ENCODE measurements at regions not wholly inside any gene's neighbourhood (a gene's known extent, or its start where the extent isn't known, plus 50 kb on each side); places are given as distances from the start of the nearest gene placed in this dataset.

DNA sequence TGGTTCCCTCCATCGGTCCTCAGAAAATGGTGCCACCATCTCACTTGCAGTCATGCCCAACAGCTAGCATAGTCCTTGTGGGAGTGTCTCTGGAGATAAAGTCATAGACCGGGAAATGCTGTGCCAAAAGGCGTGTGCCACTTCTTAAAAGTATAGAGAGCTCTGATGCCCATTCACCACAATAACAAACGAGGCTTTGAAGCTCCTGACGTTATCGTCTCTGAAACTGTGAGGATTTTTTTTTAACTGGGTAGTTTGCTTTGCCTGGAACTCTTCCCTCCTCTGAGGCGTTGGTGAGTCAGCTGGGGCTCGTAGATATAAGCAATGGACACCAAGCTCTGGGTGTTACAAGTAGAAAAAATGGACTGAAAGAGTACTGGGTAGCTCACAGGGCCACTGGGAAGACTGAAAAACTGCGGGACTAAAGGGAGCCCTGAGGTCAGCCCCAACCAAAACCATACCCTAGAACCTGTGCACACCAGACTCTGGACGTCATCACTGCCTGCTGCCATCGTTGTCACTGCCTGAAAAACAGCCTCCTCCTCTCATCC, 89.4 kb upstream of the TRIM2 start:
- H3K27ac Mint-ChIP-seq = no peak overlapping the region
- no peaks in the 10 kb centered on the region for H3K9me3 Mint-ChIP-seq
- ATAC-seq (ENCODE audit: low read depth) (no peak), DNase-seq (no peak)
- TF ChIP-seq, protein P1, sequence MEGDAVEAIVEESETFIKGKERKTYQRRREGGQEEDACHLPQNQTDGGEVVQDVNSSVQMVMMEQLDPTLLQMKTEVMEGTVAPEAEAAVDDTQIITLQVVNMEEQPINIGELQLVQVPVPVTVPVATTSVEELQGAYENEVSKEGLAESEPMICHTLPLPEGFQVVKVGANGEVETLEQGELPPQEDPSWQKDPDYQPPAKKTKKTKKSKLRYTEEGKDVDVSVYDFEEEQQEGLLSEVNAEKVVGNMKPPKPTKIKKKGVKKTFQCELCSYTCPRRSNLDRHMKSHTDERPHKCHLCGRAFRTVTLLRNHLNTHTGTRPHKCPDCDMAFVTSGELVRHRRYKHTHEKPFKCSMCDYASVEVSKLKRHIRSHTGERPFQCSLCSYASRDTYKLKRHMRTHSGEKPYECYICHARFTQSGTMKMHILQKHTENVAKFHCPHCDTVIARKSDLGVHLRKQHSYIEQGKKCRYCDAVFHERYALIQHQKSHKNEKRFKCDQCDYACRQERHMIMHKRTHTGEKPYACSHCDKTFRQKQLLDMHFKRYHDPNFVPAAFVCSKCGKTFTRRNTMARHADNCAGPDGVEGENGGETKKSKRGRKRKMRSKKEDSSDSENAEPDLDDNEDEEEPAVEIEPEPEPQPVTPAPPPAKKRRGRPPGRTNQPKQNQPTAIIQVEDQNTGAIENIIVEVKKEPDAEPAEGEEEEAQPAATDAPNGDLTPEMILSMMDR (IDR thresholded peaks at IDR 0.05) = no peak
- POLR2A ChIA-PET = no interaction called here
- intact Hi-C loops (cut with micrococcal nuclease) = loop anchor here (2.0 kb wide), 2 partner anchors 38 to 336 kb away; partner anchors contain the start of genes ARFIP1 and TIGD4
- H3K27me3 Mint-ChIP-seq = no peaks in the 10 kb centered on the region
- CTCF ChIA-PET = interaction anchor here (3.3 to 5.7 kb wide), 3 partner anchors 11 to 32 kb away, joined by 11 to 58 read pairs (median 30); no protein-coding TSS in a partner anchor
- H3K36me3 Mint-ChIP-seq (ENCODE audit: low read depth) = no peaks in the 10 kb centered on the region
- H3K4me3 Mint-ChIP-seq = no peak overlapping the region
- H3K4me1 Mint-ChIP-seq = peaks cover 3% of the 10 kb centered on the region

DNA sequence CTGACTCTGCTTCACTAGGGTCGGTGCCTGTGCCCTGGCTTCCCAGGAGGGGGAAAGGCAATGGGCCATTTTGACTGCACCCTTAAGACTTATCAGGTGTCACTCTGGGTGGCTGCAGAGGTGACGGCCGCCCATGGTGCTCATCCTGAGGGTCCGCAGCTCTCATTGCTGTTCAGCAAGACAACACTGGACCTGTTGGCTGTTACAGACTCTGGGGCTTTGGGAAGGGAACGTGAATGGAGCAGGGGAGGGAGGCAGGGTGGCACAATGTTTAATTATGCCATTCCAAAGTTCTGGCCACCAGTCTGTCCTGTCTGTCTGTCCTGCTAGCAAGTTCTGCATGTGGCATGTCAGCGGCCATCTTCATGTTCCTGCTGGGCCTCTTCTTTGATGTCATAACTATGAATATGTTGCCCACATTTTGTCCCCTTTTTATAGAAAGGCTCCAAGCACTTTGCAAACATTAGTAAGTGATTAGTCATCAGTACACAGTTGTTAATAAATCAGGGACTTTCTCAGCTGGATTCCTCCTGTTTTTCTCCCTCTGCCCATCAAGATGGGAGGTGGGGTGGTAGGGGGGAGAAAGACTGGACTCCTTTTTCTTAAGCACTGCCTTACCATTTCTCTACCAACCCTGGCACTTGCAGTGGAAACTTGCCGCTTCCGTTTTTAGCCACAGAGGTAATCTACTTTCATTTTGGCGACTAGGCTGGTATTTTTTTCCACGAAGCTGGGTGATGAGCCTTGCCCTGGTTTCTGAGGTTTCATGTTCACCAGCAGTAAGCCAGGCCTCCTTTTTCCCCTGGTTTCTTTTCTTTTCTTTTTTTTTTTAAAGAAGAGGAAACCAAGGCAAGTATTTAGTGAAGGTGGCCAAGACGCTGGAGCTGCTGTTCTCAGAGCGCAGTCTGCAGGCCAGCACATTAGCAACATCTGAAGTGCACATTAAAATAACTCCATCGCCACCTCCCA, 88.6 kb upstream of the TRIM2 start:
- TF ChIP-seq, protein P1 (IDR thresholded peaks at IDR 0.05) = no peak
- CTCF ChIA-PET = interaction anchor here (3.3 to 5.7 kb wide), 3 partner anchors 10 to 33 kb away, joined by 11 to 58 read pairs (median 30); no protein-coding TSS in a partner anchor
- no peaks in the 10 kb centered on the region for H3K9me3 Mint-ChIP-seq

DNA sequence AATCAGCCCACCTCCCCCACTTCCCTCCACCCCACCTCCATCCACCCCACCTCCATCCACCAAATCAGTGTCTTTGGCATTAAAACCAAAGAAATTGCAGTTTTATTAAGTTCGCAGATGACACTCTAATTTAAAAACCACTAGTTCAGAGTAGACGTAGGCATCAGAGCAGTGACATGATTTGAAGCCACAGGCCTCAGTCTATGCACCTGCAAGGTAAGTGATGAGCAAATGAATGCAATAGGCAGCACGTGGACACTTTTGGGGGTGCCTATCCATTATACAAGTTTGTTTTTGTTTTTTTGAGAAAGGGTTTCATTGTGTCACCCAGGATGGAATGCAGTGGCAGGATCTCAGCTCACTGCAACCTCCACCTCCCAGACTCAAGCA, 88.0 kb upstream of the TRIM2 start:
- ChIA-PET POLR2A (interaction anchor here (1.2 to 1.6 kb wide), 2 partner anchors 33 to 350 kb away, joined by 3 to 5 read pairs; partner anchors contain the start of gene TMEM131L), CTCF (interaction anchor here (3.3 to 5.7 kb wide), 3 partner anchors 10 to 33 kb away, joined by 11 to 58 read pairs (median 30); no protein-coding TSS in a partner anchor)
- intact Hi-C loops (cut with micrococcal nuclease) = loop anchor here (1.0 kb wide), 1 partner anchor 33 kb away; no protein-coding TSS in a partner anchor
- TF ChIP-seq, protein P1 (IDR thresholded peaks at IDR 0.05) = no peak
- Mint-ChIP-seq H3K27ac (no peak overlapping the region), H3K4me3 (peak overlapping the region; percentile 65), H3K4me1 (peaks cover 3% of the 10 kb centered on the region), H3K9me3 (no peaks in the 10 kb centered on the region), H3K36me3 (ENCODE audit: low read depth) (no peaks in the 10 kb centered on the region), H3K27me3 (no peaks in the 10 kb centered on the region)
- ATAC-seq (ENCODE audit: low read depth) = peak; percentile 15
- no peak for DNase-seq

More for the DNA sequence above, 88.6 kb upstream of the TRIM2 start:
- Mint-ChIP-seq H3K4me3 (peak overlapping the region; percentile 65), H3K27ac (no peak overlapping the region), H3K4me1 (peaks cover 3% of the 10 kb centered on the region), H3K36me3 (ENCODE audit: low read depth) (no peaks in the 10 kb centered on the region), H3K27me3 (no peaks in the 10 kb centered on the region)
- intact Hi-C loops (cut with micrococcal nuclease) = loop anchor here (1.0 to 2.0 kb wide), 3 partner anchors 32 to 337 kb away; partner anchors contain the start of genes ARFIP1 and TIGD4
- POLR2A ChIA-PET = interaction anchor here (1.2 to 1.6 kb wide), 2 partner anchors 32 to 350 kb away, joined by 3 to 5 read pairs; partner anchors contain the start of gene TMEM131L
- peak; percentile 31 for DNase-seq
- ATAC-seq (ENCODE audit: low read depth) = peak; percentile 84

DNA sequence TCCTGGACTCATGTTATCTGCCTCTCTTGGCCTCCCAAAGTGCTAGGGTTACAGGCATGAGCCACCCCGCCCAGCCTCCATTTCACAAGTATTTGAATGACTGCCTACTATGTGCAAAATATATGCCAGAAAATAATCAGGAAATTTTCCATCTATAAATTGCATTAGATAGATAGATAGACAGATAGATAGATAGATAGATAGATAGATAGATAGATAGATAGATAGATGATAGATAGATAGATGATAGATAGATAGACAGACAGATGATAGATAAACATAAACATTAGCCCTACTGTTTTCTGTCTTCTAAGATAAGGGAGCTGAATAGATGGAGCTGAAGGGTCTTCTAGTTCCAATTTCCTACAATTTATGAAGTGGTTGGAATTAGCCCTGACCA, 87.4 kb upstream of the TRIM2 start:
- no peaks in the 10 kb centered on the region for H3K36me3 Mint-ChIP-seq (ENCODE audit: low read depth)
- intact Hi-C loops (cut with micrococcal nuclease) = loop anchor here (1.0 kb wide), 1 partner anchor 34 kb away; no protein-coding TSS in a partner anchor
- H3K9me3 Mint-ChIP-seq = no peaks in the 10 kb centered on the region
- DNase-seq = no peak
- TF ChIP-seq, protein P1 (IDR thresholded peaks at IDR 0.05) = no peak
- ChIA-PET CTCF (interaction anchor here (4.7 to 5.7 kb wide), 2 partner anchors 9 to 34 kb away, joined by 30 to 58 read pairs; no protein-coding TSS in a partner anchor), POLR2A (interaction anchor here (1.6 kb wide), 1 partner anchor 33 kb away, joined by 5 read pairs; no protein-coding TSS in a partner anchor)
- peaks cover 3% of the 10 kb centered on the region for H3K4me1 Mint-ChIP-seq
- ATAC-seq (ENCODE audit: low read depth) = no peak
- H3K27ac Mint-ChIP-seq = no peak overlapping the region
- no peak overlapping the region for H3K4me3 Mint-ChIP-seq
- no peaks in the 10 kb centered on the region for H3K27me3 Mint-ChIP-seq
